ENCODE measurements at regions not wholly inside any gene's neighbourhood (a gene's known extent, or its start where the extent isn't known, plus 50 kb on each side); places are given as distances from the start of the nearest gene placed in this dataset.

DNA sequence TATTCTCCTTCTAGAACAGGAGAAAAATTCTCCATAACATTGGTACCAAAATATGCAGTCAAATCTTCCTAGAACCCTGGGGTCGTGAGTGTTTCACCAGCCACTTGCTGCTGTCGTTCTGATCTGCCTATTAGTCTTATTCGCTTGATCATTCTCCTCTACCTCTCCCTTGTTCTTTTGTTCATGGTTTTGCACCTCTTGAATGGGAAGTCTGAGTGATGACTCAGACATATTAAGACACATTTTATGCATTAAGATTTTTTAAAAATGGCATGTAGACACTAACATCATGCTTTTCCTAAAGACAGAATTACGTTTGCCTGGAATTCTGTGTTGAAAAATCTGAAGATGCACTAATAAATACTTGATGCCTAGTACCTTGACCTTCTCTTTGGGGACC, 159.2 kb upstream of the LRIG3 start:
- no peaks in the 10 kb centered on the region for H3K9me2 ChIP-seq (ENCODE audit: insufficient read depth, low read length)
- BruUV-seq (replicated peaks) = no TSS peak

GRCh38 chr12:59079002-59079401, 158.7 kb upstream of the LRIG3 start:
- H3K4me2 ChIP-seq (ENCODE audit: low read length) = no peak overlapping the region
- intact Hi-C loops (cut with micrococcal nuclease; ENCODE audit: unreplicated experiment) = no loop called here
- POLR2A ChIA-PET = no interaction called here
- DNase-seq (ENCODE audit: low spot score) = no peak
- H3K9me3 ChIP-seq (ENCODE audit: low read length) = no peaks in the 10 kb centered on the region
- TF ChIP-seq CTCF (conservative IDR thresholded peaks at IDR 0.05; ENCODE audit: low read length) (no peak), EZH2phosphoT487 (IDR thresholded peaks at IDR 0.05; ENCODE audit: borderline replicate concordance, low read depth, low read length) (no peak)
- CTCF ChIA-PET (ENCODE audit: unreplicated experiment) = no interaction called here
- H3K36me3 ChIP-seq (ENCODE audit: insufficient read depth, low read length) = no peaks in the 10 kb centered on the region
- BruUV-seq (replicated peaks) = no TSS peak
- H4K20me1 ChIP-seq (ENCODE audit: insufficient read depth, low read length) = no peaks in the 10 kb centered on the region
- no peak overlapping the region for H3K27ac ChIP-seq (ENCODE audit: low read depth, low read length, poor library complexity, severe bottlenecking)
- H3K9me2 ChIP-seq (ENCODE audit: insufficient read depth, low read length) = no peaks in the 10 kb centered on the region
- H3K79me2 ChIP-seq (ENCODE audit: insufficient read depth, low read depth, low read length) = no peaks in the 10 kb centered on the region
- H3K4me3 ChIP-seq (ENCODE audit: low read depth, low read length, poor library complexity, severe bottlenecking) = no peak overlapping the region
- no peaks in the 10 kb centered on the region for H3K4me1 ChIP-seq (ENCODE audit: insufficient read depth, low read length, poor library complexity, severe bottlenecking)
- no peak overlapping the region for H2AFZ ChIP-seq (ENCODE audit: low read length)

More for the DNA sequence above, 159.2 kb upstream of the LRIG3 start:
- no peak overlapping the region for H2AFZ ChIP-seq (ENCODE audit: low read length)
- no peak overlapping the region for H3K27ac ChIP-seq (ENCODE audit: low read depth, low read length, poor library complexity, severe bottlenecking)
- DNase-seq (ENCODE audit: low spot score) = no peak
- H3K4me1 ChIP-seq (ENCODE audit: insufficient read depth, low read length, poor library complexity, severe bottlenecking) = no peaks in the 10 kb centered on the region
- no peak overlapping the region for H3K4me2 ChIP-seq (ENCODE audit: low read length)
- no peaks in the 10 kb centered on the region for H3K9me3 ChIP-seq (ENCODE audit: low read length)
- ChIA-PET POLR2A (no interaction called here), CTCF (ENCODE audit: unreplicated experiment) (interaction anchor here (0.6 kb wide), 1 partner anchor 1546 kb away, joined by 3 read pairs; no protein-coding TSS in a partner anchor)
- no peak overlapping the region for H3K4me3 ChIP-seq (ENCODE audit: low read depth, low read length, poor library complexity, severe bottlenecking)
- no peaks in the 10 kb centered on the region for H4K20me1 ChIP-seq (ENCODE audit: insufficient read depth, low read length)
- TF ChIP-seq CTCF (conservative IDR thresholded peaks at IDR 0.05; ENCODE audit: low read length) (no peak), EZH2phosphoT487 (IDR thresholded peaks at IDR 0.05; ENCODE audit: borderline replicate concordance, low read depth, low read length) (no peak)
- intact Hi-C loops (cut with micrococcal nuclease; ENCODE audit: unreplicated experiment) = no loop called here
- no peaks in the 10 kb centered on the region for H3K79me2 ChIP-seq (ENCODE audit: insufficient read depth, low read depth, low read length)
- H3K36me3 ChIP-seq (ENCODE audit: insufficient read depth, low read length) = no peaks in the 10 kb centered on the region

GRCh38 chr12:59077575-59078426, 157.5 kb upstream of the LRIG3 start:
- Histone ChIP-seq H3K4me3 (ENCODE audit: low read depth, low read length, poor library complexity, severe bottlenecking) (no peak overlapping the region), H3K36me3 (ENCODE audit: insufficient read depth, low read length) (no peaks in the 10 kb centered on the region), H3K4me2 (ENCODE audit: low read length) (no peak overlapping the region), H3K27ac (ENCODE audit: low read depth, low read length, poor library complexity, severe bottlenecking) (no peak overlapping the region), H3K4me1 (ENCODE audit: insufficient read depth, low read length, poor library complexity, severe bottlenecking) (no peaks in the 10 kb centered on the region), H3K9me3 (ENCODE audit: low read length) (no peaks in the 10 kb centered on the region), H2AFZ (ENCODE audit: low read length) (no peak overlapping the region), H3K79me2 (ENCODE audit: insufficient read depth, low read depth, low read length) (no peaks in the 10 kb centered on the region), H4K20me1 (ENCODE audit: insufficient read depth, low read length) (no peaks in the 10 kb centered on the region), H3K9me2 (ENCODE audit: insufficient read depth, low read length) (no peaks in the 10 kb centered on the region)
- TF ChIP-seq EZH2phosphoT487 (IDR thresholded peaks at IDR 0.05; ENCODE audit: borderline replicate concordance, low read depth, low read length) (no peak), CTCF (conservative IDR thresholded peaks at IDR 0.05; ENCODE audit: low read length) (no peak)
- ChIA-PET CTCF (ENCODE audit: unreplicated experiment) (no interaction called here), POLR2A (interaction anchor here (0.5 kb wide), 1 partner anchor 507 kb away, joined by 5 read pairs; no protein-coding TSS in a partner anchor)
- BruUV-seq (replicated peaks) = no TSS peak
- intact Hi-C loops (cut with micrococcal nuclease; ENCODE audit: unreplicated experiment) = no loop called here
- no peak for DNase-seq (ENCODE audit: low spot score)
